Adrenal gland (tissue), 9 donors: ENCODE measurements at regions not wholly inside any gene's neighbourhood (a gene's known extent, or its start where the extent isn't known, plus 50 kb on each side); places are given as distances from the start of the nearest gene placed in this dataset.

ENCODE experiments used
- DNase-seq, 7 donors: peaks; one replicate each; pipeline ENCODE4 v3.0.0-alpha.2; 2019 to 2020
- H3K27ac ChIP-seq, 5 donors: fragments of 200-600 bp; sonication (generic) in 4 of 5; 1 replicate in 3 of 5; 2 replicates in 2 of 5; pipeline versions ENCODE4 v1.5.1 to v1.8.0; 2016 to 2020; ENCODE audit warnings: mild to moderate bottlenecking in 1 of 5
- H3K27me3 ChIP-seq: fragments of 200-600 bp; 2 replicates; pipeline ENCODE4 v1.8.0; 2021
- H3K36me3 ChIP-seq, 2 donors: fragments of 200-600 bp; replicated peaks in 1 of 2; 1 replicate in 1 of 2; 2 replicates in 1 of 2; pipeline versions ENCODE4 v1.5.1 to v1.8.0; 2018 to 2022
- H3K4me1 ChIP-seq, 2 donors: fragments of 200-600 bp; replicated peaks in 1 of 2; 1 replicate in 1 of 2; 2 replicates in 1 of 2; pipeline versions ENCODE4 v1.5.1 to v1.8.0; 2018 to 2021
- H3K4me3 ChIP-seq, 4 donors: fragments of 200-600 bp; sonication (generic) in 3 of 4; one replicate each; pipeline ENCODE4 v1.5.1; 2016 to 2018
- H3K9me3 ChIP-seq, 3 donors: fragments of 200-600 bp; sonication (generic) in 1 of 3; replicated peaks in 1 of 3; 1 replicate in 2 of 3; 2 replicates in 1 of 3; pipeline versions ENCODE4 v1.5.1 to v1.8.0; 2016 to 2021
- CTCF ChIP-seq, 6 experiments: fragments of 450-650 bp in 4 of 6; fragments of 200-600 bp in 2 of 6; sonication (generic) in 1 of 6; IDR thresholded peaks; 1 replicate in 5 of 6; 2 replicates in 1 of 6; pipeline versions ENCODE4 v1.5.1 to v1.8.0; 2016 to 2021; ENCODE audit warnings: antibody characterized with exemption in 6 of 6, mild to moderate bottlenecking in 2 of 6, moderate library complexity in 1 of 6
- POLR2A ChIP-seq, 2 donors: fragments of 450-650 bp; IDR thresholded peaks; one replicate each; pipeline ENCODE4 v1.6.1; 2017; ENCODE audit warnings: antibody characterized with exemption in 2 of 2, mild to moderate bottlenecking in 2 of 2, moderate library complexity in 1 of 2
- WGBS, 4 donors: extraction: QIAGEN DNeasy Blood & Tissue Kit in 2 of 4; methylation state at CpG; one replicate each; pipeline versions ENCODE4 v1.1.5 to v1.1.7; 2013 to 2017; 5-methylcytosine and 5-hydroxymethylcytosine counted together
- intact Hi-C, 2 donors: fragments of 100-400 bp; cut with DNase I; formaldehyde crosslinking; loops; one replicate each; pipeline versions ENCODE4 v1.14.1 to v1.15.0; 2022 to 2023
- donor health status: healthy with polysubstance abuse.
- donor health status: Bipolar disorder and iron deficiency.
- donor health status: DM: yes; HTN: yes; CAD: no.
- donor health status: DM: no; HTN: no; CAD: no.
- donor health status: DM: no; HTN: no; CAD: no.

DNA sequence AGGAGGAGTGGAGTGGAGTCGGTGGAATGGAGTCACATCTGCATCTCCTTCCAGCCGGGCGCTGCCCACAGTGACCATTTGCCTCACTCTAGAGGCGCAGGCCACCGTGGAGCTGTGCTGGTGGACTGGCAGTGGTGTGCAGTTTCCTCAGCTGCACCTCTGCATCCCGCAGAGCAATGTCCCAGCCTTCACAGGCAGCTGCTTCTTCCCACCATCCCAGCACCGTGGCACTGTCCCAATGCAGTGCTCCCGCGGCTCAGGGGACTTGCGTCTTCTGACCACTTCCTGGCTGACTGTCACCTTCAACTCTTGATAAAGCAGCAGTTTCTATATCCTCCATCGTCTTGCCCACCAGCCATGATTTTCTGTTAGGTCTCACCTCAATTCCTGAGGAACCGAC lies 90.3 kb upstream of the SFMBT2 start:
- H3K36me3 ChIP-seq = no peaks in the 10 kb centered on the region
- H3K27ac ChIP-seq = no peak overlapping the region
- DNase-seq = no peak
- intact Hi-C loops = no loop called here
- no peaks in the 10 kb centered on the region for H3K4me1 ChIP-seq
- WGBS, 4 donors = 85 to 88% (median 86%) methylated on average over 12 of the region's 12 CpGs
- no peaks in the 10 kb centered on the region for H3K9me3 ChIP-seq
- TF ChIP-seq POLR2A (IDR thresholded peaks at IDR 0.05) (no peak), CTCF (IDR thresholded peaks at IDR 0.05) (no peak)
- H3K27me3 ChIP-seq = no peaks in the 10 kb centered on the region
- H3K4me3 ChIP-seq = no peak overlapping the region

- no peak for DNase-seq
- Histone ChIP-seq H3K9me3 (no peaks in the 10 kb centered on the region), H3K36me3 (no peaks in the 10 kb centered on the region), H3K4me1 (no peaks in the 10 kb centered on the region), H3K27me3 (no peaks in the 10 kb centered on the region), H3K27ac (no peak overlapping the region), H3K4me3 (no peak overlapping the region)
- TF ChIP-seq CTCF (IDR thresholded peaks at IDR 0.05) (no peak), POLR2A (IDR thresholded peaks at IDR 0.05) (no peak)
- intact Hi-C loops = no loop called here
- 94 to 98% (median 97%) methylated on average over 5 of the region's 5 CpGs for WGBS, 4 donors
These were observed 87.3 kb upstream of the SFMBT2 start for GRCh38 chr10:7498111-7498510.

- no peak overlapping the region for H3K4me3 ChIP-seq
- TF ChIP-seq POLR2A (IDR thresholded peaks at IDR 0.05) (no peak), CTCF (IDR thresholded peaks at IDR 0.05) (no peak)
- H3K4me1 ChIP-seq = peaks cover 5 to 15% of the 10 kb centered on the region in 2 donors
- H3K9me3 ChIP-seq = no peaks in the 10 kb centered on the region
- H3K27ac ChIP-seq = no peak overlapping the region
- WGBS, 4 donors = 71 to 92% (median 89%) methylated on average over 2 of the region's 2 CpGs
- H3K27me3 ChIP-seq = no peaks in the 10 kb centered on the region
- peak in 1 of 7 donors; percentile 8 for DNase-seq
- H3K36me3 ChIP-seq = no peaks in the 10 kb centered on the region
- intact Hi-C loops = no loop called here
These were observed 83.2 kb upstream of the SFMBT2 start for GRCh38 chr10:7493996-7494395.

- H3K9me3 ChIP-seq = no peaks in the 10 kb centered on the region
- TF ChIP-seq POLR2A (IDR thresholded peaks at IDR 0.05) (no peak), CTCF (IDR thresholded peaks at IDR 0.05) (no peak)
- H3K4me3 ChIP-seq = no peak overlapping the region
- H3K36me3 ChIP-seq = no peaks in the 10 kb centered on the region
- 63 to 72% (median 70%) methylated on average over 4 of the region's 4 CpGs for WGBS, 4 donors
- no peak overlapping the region for H3K27ac ChIP-seq
- peak in 1 of 7 donors; percentile 4 for DNase-seq
- no peaks in the 10 kb centered on the region for H3K27me3 ChIP-seq
- H3K4me1 ChIP-seq = peaks cover 16 to 29% of the 10 kb centered on the region in 2 donors
- intact Hi-C loops = no loop called here
These were observed 81.8 kb upstream of the SFMBT2 start for GRCh38 chr10:7492660-7493046.
